OCI-LY7 (cell line): ENCODE measurements at regions not wholly inside any gene's neighbourhood (a gene's known extent, or its start where the extent isn't known, plus 50 kb on each side); places are given as distances from the start of the nearest gene placed in this dataset.

Experiments used
- BruUV-seq: library from RNA; stranded (reverse); fragments of 400-500 nt; replicated peaks from 2 replicates; lab custom pipeline; 2021; lab: Mats Ljungman, UMichigan
- CTCF ChIA-PET: fragments of 300-600 bp; sonication (Branson Sonifier 250); formaldehyde crosslinking; loops from one replicate; lab custom pipeline; 2022; ENCODE audit warnings: antibody characterized with exemption; ENCODE audit not compliant: unreplicated experiment; lab: Charles Lee
- POLR2A ChIA-PET: fragments of 300-600 bp; sonication (Branson Sonifier 250); formaldehyde crosslinking; loops from one replicate; lab custom pipeline; 2022; ENCODE audit warnings: antibody characterized with exemption; lab: Charles Lee
- DNase-seq: peaks from one replicate; pipeline ENCODE4 v3.0.0-alpha.2; 2015; ENCODE audit warnings: low spot score
- H2AFZ ChIP-seq: fragments of 200-600 bp; sonication (generic), shearing (Covaris generic); 2 replicates; pipeline ENCODE4 v1.6.1; 2014; ENCODE audit warnings: mild to moderate bottlenecking, antibody characterized with exemption, low read length, moderate library complexity
- H3K27ac ChIP-seq: fragments of 200-600 bp; sonication (generic); 2 replicates; pipeline ENCODE4 v1.5.1; 2014; ENCODE audit warnings: mixed run types, low read depth, mild to moderate bottlenecking, moderate library complexity, low read length, inconsistent platforms; ENCODE audit not compliant: poor library complexity, severe bottlenecking
- H3K36me3 ChIP-seq: fragments of 200-600 bp; sonication (generic); 2 replicates; pipeline ENCODE4 v1.6.1; 2014; ENCODE audit warnings: mild to moderate bottlenecking, antibody characterized with exemption, low read length, moderate library complexity, mixed read lengths; ENCODE audit not compliant: insufficient read depth
- H3K4me1 ChIP-seq: fragments of 200-600 bp; sonication (generic); 2 replicates; pipeline ENCODE4 v1.5.1; 2014; ENCODE audit warnings: mild to moderate bottlenecking, low read length; ENCODE audit not compliant: insufficient read depth, poor library complexity, severe bottlenecking
- H3K4me2 ChIP-seq: fragments of 200-600 bp; sonication (generic); 2 replicates; pipeline ENCODE4 v1.6.1; 2014; ENCODE audit warnings: mild to moderate bottlenecking, low read length
- H3K4me3 ChIP-seq: fragments of 200-600 bp; sonication (generic); 2 replicates; pipeline ENCODE4 v1.5.1; 2014; ENCODE audit warnings: mild to moderate bottlenecking, low read depth, low read length; ENCODE audit not compliant: poor library complexity, severe bottlenecking
- H3K79me2 ChIP-seq: fragments of 200-600 bp; sonication (generic); 2 replicates; pipeline ENCODE4 v1.6.1; 2016; ENCODE audit warnings: low read depth, mild to moderate bottlenecking, low read length, moderate library complexity, mixed read lengths; ENCODE audit not compliant: insufficient read depth
- H3K9me2 ChIP-seq: fragments of 200-600 bp; sonication (generic); 2 replicates; pipeline ENCODE4 v1.6.1; 2016; ENCODE audit warnings: mild to moderate bottlenecking, low read length, mixed read lengths; ENCODE audit not compliant: insufficient read depth
- H3K9me3 ChIP-seq: fragments of 200-600 bp; sonication (generic); 2 replicates; pipeline ENCODE4 v1.6.1; 2014; ENCODE audit warnings: mild to moderate bottlenecking, mixed run types, low read length, mixed read lengths
- H4K20me1 ChIP-seq: fragments of 200-600 bp; sonication (generic); 2 replicates; pipeline ENCODE4 v1.6.1; 2014; ENCODE audit warnings: mild to moderate bottlenecking, antibody characterized with exemption, low read length, moderate library complexity, mixed read lengths; ENCODE audit not compliant: insufficient read depth
- EZH2phosphoT487 ChIP-seq: fragments of 200-600 bp; sonication (generic); IDR thresholded peaks from 2 replicates; pipeline ENCODE4 v1.6.1; 2018; ENCODE audit warnings: low read depth, borderline replicate concordance, mild to moderate bottlenecking, mixed run types, antibody characterized with exemption, low read length, moderate library complexity, mixed read lengths
- intact Hi-C: fragments of 100-400 bp; cut with micrococcal nuclease; formaldehyde crosslinking; loops from one replicate; pipeline ENCODE4 v1.10.0; 2022; ENCODE audit not compliant: unreplicated experiment
- TF ChIP-seq, protein P1 (sequence below): fragments of 200-600 bp; sonication (generic); conservative IDR thresholded peaks from 2 replicates; pipeline ENCODE4 v1.5.1; 2014; ENCODE audit warnings: mild to moderate bottlenecking, antibody characterized with exemption, low read length, moderate library complexity, mixed read lengths

DNA sequence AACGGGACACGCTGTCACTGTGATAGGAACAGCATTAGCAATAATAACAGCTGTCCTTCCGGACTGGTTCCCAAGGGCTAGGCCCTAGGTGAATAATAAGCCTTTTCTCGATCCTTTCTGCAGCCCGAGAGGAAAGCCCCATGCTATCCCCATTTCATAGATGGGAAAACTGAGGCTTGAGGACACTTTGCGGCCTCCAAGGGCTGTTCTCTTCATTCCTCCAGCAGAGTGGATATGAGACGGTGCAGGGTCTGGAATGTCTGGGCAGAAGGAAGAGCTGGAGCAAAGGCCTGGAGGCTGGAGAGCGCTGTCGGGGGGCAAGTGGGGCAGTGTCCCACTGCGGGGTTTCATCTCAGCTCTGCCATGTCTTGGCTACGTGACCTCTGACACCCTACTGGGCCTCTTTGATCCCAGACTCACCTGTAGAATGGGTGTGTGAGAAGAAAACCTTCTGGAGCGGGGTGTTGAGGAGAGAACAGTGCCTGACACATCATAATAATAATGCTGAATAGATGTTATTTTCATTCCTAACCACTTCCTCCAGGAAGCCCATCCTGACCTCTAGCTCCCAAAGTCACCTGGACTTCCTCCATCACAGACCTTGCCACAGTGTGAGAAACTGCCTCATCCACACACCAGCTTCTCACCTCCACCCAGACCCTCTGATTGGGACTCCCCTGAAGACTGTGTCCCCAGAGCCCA, 74.8 kb downstream of the CEBPB start:
- CTCF ChIA-PET: no interaction called here
- H3K4me1 ChIP-seq: no peaks in the 10 kb centered on the region
- no peak overlapping the region for H3K4me3 ChIP-seq
- no TSS peak for BruUV-seq
- H3K79me2 ChIP-seq: no peaks in the 10 kb centered on the region
- no peaks in the 10 kb centered on the region for H3K9me2 ChIP-seq
- H3K4me2 ChIP-seq: no peak overlapping the region
- no peaks in the 10 kb centered on the region for H3K36me3 ChIP-seq
- POLR2A ChIA-PET: interaction anchor here (0.6 kb wide), 2 partner anchors 156 to 1639 kb away, joined by 3 to 6 read pairs; no protein-coding TSS in a partner anchor
- intact Hi-C loops: no loop called here
- H2AFZ ChIP-seq: no peak overlapping the region
- no peak overlapping the region for H3K27ac ChIP-seq
- no peak for TF ChIP-seq EZH2phosphoT487
- TF ChIP-seq, protein P1, sequence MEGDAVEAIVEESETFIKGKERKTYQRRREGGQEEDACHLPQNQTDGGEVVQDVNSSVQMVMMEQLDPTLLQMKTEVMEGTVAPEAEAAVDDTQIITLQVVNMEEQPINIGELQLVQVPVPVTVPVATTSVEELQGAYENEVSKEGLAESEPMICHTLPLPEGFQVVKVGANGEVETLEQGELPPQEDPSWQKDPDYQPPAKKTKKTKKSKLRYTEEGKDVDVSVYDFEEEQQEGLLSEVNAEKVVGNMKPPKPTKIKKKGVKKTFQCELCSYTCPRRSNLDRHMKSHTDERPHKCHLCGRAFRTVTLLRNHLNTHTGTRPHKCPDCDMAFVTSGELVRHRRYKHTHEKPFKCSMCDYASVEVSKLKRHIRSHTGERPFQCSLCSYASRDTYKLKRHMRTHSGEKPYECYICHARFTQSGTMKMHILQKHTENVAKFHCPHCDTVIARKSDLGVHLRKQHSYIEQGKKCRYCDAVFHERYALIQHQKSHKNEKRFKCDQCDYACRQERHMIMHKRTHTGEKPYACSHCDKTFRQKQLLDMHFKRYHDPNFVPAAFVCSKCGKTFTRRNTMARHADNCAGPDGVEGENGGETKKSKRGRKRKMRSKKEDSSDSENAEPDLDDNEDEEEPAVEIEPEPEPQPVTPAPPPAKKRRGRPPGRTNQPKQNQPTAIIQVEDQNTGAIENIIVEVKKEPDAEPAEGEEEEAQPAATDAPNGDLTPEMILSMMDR: no peak
- no peaks in the 10 kb centered on the region for H4K20me1 ChIP-seq
- no peak for DNase-seq
- H3K9me3 ChIP-seq: no peaks in the 10 kb centered on the region

- Histone ChIP-seq H3K27ac (no peak overlapping the region), H3K79me2 (no peaks in the 10 kb centered on the region), H3K9me2 (no peaks in the 10 kb centered on the region), H4K20me1 (no peaks in the 10 kb centered on the region), H3K9me3 (no peaks in the 10 kb centered on the region), H3K4me3 (no peak overlapping the region), H2AFZ (no peak overlapping the region), H3K4me1 (no peaks in the 10 kb centered on the region), H3K4me2 (no peak overlapping the region), H3K36me3 (no peaks in the 10 kb centered on the region)
- DNase-seq: no peak
- BruUV-seq: no TSS peak
- TF ChIP-seq, protein P1: no peak
- TF ChIP-seq EZH2phosphoT487: no peak
- intact Hi-C loops: no loop called here
- ChIA-PET CTCF (no interaction called here), POLR2A (interaction anchor here (0.6 kb wide), 1 partner anchor 1638 kb away, joined by 3 read pairs; no protein-coding TSS in a partner anchor)
Measured at GRCh38 chr20:50266293-50267040, 75.8 kb downstream of the CEBPB start.
